ENCODE measurements at regions not wholly inside any gene's neighbourhood (a gene's known extent, or its start where the extent isn't known, plus 50 kb on each side); places are given as distances from the start of the nearest gene placed in this dataset.

- Histone ChIP-seq H3K18ac (ENCODE audit: extremely low read depth, low read length) (no peak overlapping the region), H3K56ac (replicated peaks; ENCODE audit: insufficient read length, low read depth, low read length) (no peak overlapping the region), H3K79me1 (ENCODE audit: low read depth, low read length) (no peaks in the 10 kb centered on the region), H3K14ac (ENCODE audit: insufficient read length) (no peak overlapping the region), H2BK20ac (ENCODE audit: low read length) (no peak overlapping the region), H4K20me1 (replicated peaks in 1 of 2; ENCODE audit: control insufficient read depth in 1 of 2, insufficient read depth in 2 of 2, low read length in 2 of 2) (no peaks in the 10 kb centered on the region), H2BK15ac (ENCODE audit: low read length) (no peak overlapping the region), H3K23ac (ENCODE audit: insufficient read length) (no peak overlapping the region), H3K4me1 (replicated peaks in 1 of 4; ENCODE audit: control insufficient read depth in 3 of 4, insufficient read depth in 4 of 4, low read length in 3 of 4) (no peaks in the 10 kb centered on the region), H3K4me3 (ENCODE audit: extremely low read depth in 1 of 4, insufficient read depth in 2 of 4, low read depth in 3 of 4, low read length in 4 of 4) (no peak overlapping the region), H2AK5ac (ENCODE audit: low read depth, low read length) (no peak overlapping the region), H3K27me3 (replicated peaks in 1 of 4; ENCODE audit: control insufficient read depth in 3 of 4, extremely low read depth in 1 of 4, insufficient read depth in 3 of 4, low read length in 3 of 4) (no peaks in the 10 kb centered on the region), H4K91ac (replicated peaks; ENCODE audit: insufficient read length, low read length) (no peak overlapping the region), H2BK12ac (ENCODE audit: low read depth, low read length) (no peak overlapping the region), H2AFZ (ENCODE audit: low read length) (no peak overlapping the region), H3K27ac (ENCODE audit: low read depth, low read length) (no peak overlapping the region), H3K23me2 (ENCODE audit: low read depth, low read length) (no peaks in the 10 kb centered on the region), H3K9ac (replicated peaks in 1 of 4; ENCODE audit: extremely low read depth in 1 of 4, low read depth in 3 of 4, low read length in 3 of 4) (no peak overlapping the region), H3K4ac (replicated peaks; ENCODE audit: insufficient read length, low read depth, low read length) (no peak overlapping the region), H4K5ac (ENCODE audit: insufficient read length, low read depth, low read length) (no peak overlapping the region), H3K9me3 (ENCODE audit: insufficient read depth in 2 of 2, low read depth in 1 of 2, low read length in 1 of 2) (no peaks in the 10 kb centered on the region), H3K79me2 (ENCODE audit: control insufficient read depth in 1 of 2, insufficient read depth in 2 of 2, low read length in 2 of 2) (no peaks in the 10 kb centered on the region), H3K4me2 (ENCODE audit: insufficient read depth in 1 of 2, low read depth in 2 of 2, low read length in 2 of 2) (no peak overlapping the region), H2BK5ac (ENCODE audit: low read depth, low read length) (no peak overlapping the region), H2BK120ac (replicated peaks; ENCODE audit: low read depth, low read length) (no peak overlapping the region), H4K8ac (ENCODE audit: extremely low read depth, insufficient read depth, low read length) (no peak overlapping the region), H3K36me3 (ENCODE audit: control insufficient read depth in 2 of 4, insufficient read depth in 4 of 4, low read length in 3 of 4) (no peaks in the 10 kb centered on the region)
- 82% methylated on average over 2 of the region's 2 CpGs; no CpG with 5 or more reads in 1 of the 2 experiments for WGBS, 2 experiments (ENCODE audit: extremely low coverage in 1 of 2, insufficient coverage in 1 of 2, insufficient read length in 1 of 2, insufficient replicate concordance in 2 of 2, low coverage in 1 of 2, low lambda C conversion rate in 2 of 2, missing lambda C conversion rate in 1 of 2)
- TF ChIP-seq POU5F1 (IDR thresholded peaks at IDR 0.05; ENCODE audit: low read depth, low read length): no peak
- no peak for TF ChIP-seq ATF3 (IDR thresholded peaks at IDR 0.05; ENCODE audit: insufficient read depth, low read depth, low read length)
- TF ChIP-seq TBP (IDR thresholded peaks at IDR 0.05; ENCODE audit: low read depth, low read length): no peak
- no peak for TF ChIP-seq USF2 (IDR thresholded peaks at IDR 0.05; ENCODE audit: low read length)
- no peak for TF ChIP-seq CBX5 (IDR thresholded peaks at IDR 0.05; ENCODE audit: low read depth, low read length)
- no peak for TF ChIP-seq SP2 (IDR thresholded peaks at IDR 0.05; ENCODE audit: low read length)
- no peak for TF ChIP-seq SAP30 (IDR thresholded peaks at IDR 0.05; ENCODE audit: insufficient read depth, insufficient replicate concordance, low read length)
- TF ChIP-seq SP4 (IDR thresholded peaks at IDR 0.05; ENCODE audit: low read length): no peak
- no peak for TF ChIP-seq CHD2 (IDR thresholded peaks at IDR 0.05; ENCODE audit: low read length)
- TF ChIP-seq KDM4A (IDR thresholded peaks at IDR 0.05; ENCODE audit: low read depth, low read length, severe bottlenecking): no peak
- no peak for TF ChIP-seq CEBPB (IDR thresholded peaks at IDR 0.05; ENCODE audit: low read depth, low read length)
- no peak for TF ChIP-seq RXRA (IDR thresholded peaks at IDR 0.05; ENCODE audit: insufficient read depth, low read depth, low read length)
- no peak for TF ChIP-seq SRF (IDR thresholded peaks at IDR 0.05; ENCODE audit: low read depth, low read length)
- no peak for TF ChIP-seq GABPA (IDR thresholded peaks at IDR 0.05; ENCODE audit: borderline replicate concordance, insufficient read depth, low read length)
- TF ChIP-seq EGR1 (IDR thresholded peaks at IDR 0.05; ENCODE audit: borderline replicate concordance, low read depth, low read length): no peak
- DNase-seq (ENCODE audit: low read depth in 1 of 2, low spot score in 2 of 2) (no peak), FAIRE-seq (no peak)
- CTCF ChIA-PET (ENCODE audit: partially characterized antibody): no interaction called here
- POLR2A ChIA-PET (ENCODE audit: partially characterized antibody): no interaction called here
These were observed 179.9 kb downstream of the PCSK1 start for GRCh38 chr5:96253140-96253539.

Data from H1 (cell line).